ENCODE measurements at regions not wholly inside any gene's neighbourhood (a gene's known extent, or its start where the extent isn't known, plus 50 kb on each side); places are given as distances from the start of the nearest gene placed in this dataset.

- no peak overlapping the region for H3K9ac ChIP-seq (ENCODE audit: low read depth, low read length)
- H3K4me3 ChIP-seq (ENCODE audit: low read length) = no peak overlapping the region
- H3K36me3 ChIP-seq (ENCODE audit: insufficient read depth, low read length) = no peaks in the 10 kb centered on the region
- no peak overlapping the region for H3K4me2 ChIP-seq (ENCODE audit: low read length)
- H3K4me1 ChIP-seq (ENCODE audit: control insufficient read depth, insufficient read depth, low read length) = no peaks in the 10 kb centered on the region
- H3K9me3 ChIP-seq (replicated peaks; ENCODE audit: low read length) = no peaks in the 10 kb centered on the region
- H3K27me3 ChIP-seq (ENCODE audit: control insufficient read depth, insufficient read depth, low read length) = no peaks in the 10 kb centered on the region
Observed at GRCh38 chr21:27314131-27314530, 347.2 kb upstream of the ADAMTS5 start.

GRCh38 chr21:27306791-27307775 is 340.2 kb upstream of the ADAMTS5 start:
- no peaks in the 10 kb centered on the region for H3K9me3 ChIP-seq (replicated peaks; ENCODE audit: low read length)
- H3K4me2 ChIP-seq (ENCODE audit: low read length) = no peak overlapping the region
- H3K4me1 ChIP-seq (ENCODE audit: control insufficient read depth, insufficient read depth, low read length) = no peaks in the 10 kb centered on the region
- H3K27me3 ChIP-seq (ENCODE audit: control insufficient read depth, insufficient read depth, low read length) = no peaks in the 10 kb centered on the region
- H3K36me3 ChIP-seq (ENCODE audit: insufficient read depth, low read length) = no peaks in the 10 kb centered on the region
- no peak overlapping the region for H3K9ac ChIP-seq (ENCODE audit: low read depth, low read length)
- H3K4me3 ChIP-seq (ENCODE audit: low read length) = no peak overlapping the region

DNA sequence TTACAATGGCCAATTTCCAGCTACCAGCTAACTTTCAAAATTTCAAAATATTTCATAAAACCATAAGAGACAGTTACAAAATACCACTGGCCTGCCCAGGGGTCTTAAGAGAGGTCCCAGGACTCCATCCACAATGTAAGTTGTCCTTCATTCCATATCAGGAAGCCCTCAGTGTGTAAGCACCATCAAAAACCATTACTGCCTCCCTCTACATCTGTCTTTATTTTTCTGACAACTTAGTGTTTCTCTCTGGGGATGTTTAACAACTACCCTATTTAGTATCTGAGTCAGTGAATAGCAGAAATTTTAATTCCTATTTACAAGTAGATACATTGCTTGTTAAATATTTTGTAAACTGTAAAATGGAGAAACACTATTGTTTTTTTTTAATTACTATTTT is 339.3 kb upstream of the ADAMTS5 start:
- no peaks in the 10 kb centered on the region for H3K9me3 ChIP-seq (replicated peaks; ENCODE audit: low read length)
- H3K27me3 ChIP-seq (ENCODE audit: control insufficient read depth, insufficient read depth, low read length) = no peaks in the 10 kb centered on the region
- H3K4me2 ChIP-seq (ENCODE audit: low read length) = no peak overlapping the region
- no peaks in the 10 kb centered on the region for H3K4me1 ChIP-seq (ENCODE audit: control insufficient read depth, insufficient read depth, low read length)
- H3K36me3 ChIP-seq (ENCODE audit: insufficient read depth, low read length) = no peaks in the 10 kb centered on the region
- no peak overlapping the region for H3K9ac ChIP-seq (ENCODE audit: low read depth, low read length)
- H3K4me3 ChIP-seq (ENCODE audit: low read length) = no peak overlapping the region

DNA sequence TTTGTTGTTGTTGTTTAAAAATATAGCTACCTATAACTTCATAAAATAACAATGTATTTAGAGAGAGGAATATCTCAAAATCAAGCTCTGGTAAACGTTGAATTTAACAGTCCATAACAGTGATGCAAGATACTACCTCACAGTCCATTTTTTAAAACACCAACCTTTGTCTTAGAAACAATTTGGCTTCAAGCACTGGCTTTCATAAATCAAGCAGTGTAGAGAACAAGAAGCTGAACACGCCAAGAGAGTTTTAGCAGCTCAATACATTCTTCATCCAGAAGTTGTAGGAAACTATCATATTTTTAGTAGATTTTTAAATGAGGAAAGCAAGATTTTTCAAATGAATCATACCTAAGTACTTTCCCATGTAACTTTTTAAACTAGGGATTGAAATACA is 334.3 kb upstream of the ADAMTS5 start:
- H3K9ac ChIP-seq (ENCODE audit: low read depth, low read length) = no peak overlapping the region
- H3K27me3 ChIP-seq (ENCODE audit: control insufficient read depth, insufficient read depth, low read length) = no peaks in the 10 kb centered on the region
- H3K4me1 ChIP-seq (ENCODE audit: control insufficient read depth, insufficient read depth, low read length) = no peaks in the 10 kb centered on the region
- no peaks in the 10 kb centered on the region for H3K9me3 ChIP-seq (replicated peaks; ENCODE audit: low read length)
- H3K4me2 ChIP-seq (ENCODE audit: low read length) = no peak overlapping the region
- no peak overlapping the region for H3K4me3 ChIP-seq (ENCODE audit: low read length)
- no peaks in the 10 kb centered on the region for H3K36me3 ChIP-seq (ENCODE audit: insufficient read depth, low read length)

DNA sequence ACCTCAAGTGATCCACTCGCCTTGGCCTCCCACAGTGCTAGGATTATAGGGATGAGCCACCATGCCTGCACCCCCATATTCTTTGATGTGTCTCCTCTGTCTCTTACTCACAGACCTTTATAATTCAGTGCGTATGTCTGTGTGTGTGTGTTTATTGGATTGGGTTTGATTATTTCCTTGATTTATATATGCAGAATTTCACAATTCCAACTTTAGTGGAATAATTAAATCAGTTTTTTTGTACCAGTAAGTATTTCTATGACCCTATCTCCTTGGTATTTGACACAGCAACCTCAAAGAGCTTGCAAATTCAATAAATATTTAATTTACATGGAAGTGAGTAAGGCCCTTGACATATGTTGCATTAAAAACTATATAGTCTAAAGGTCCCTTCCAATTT is 333.9 kb upstream of the ADAMTS5 start:
- H3K9ac ChIP-seq (ENCODE audit: low read depth, low read length) = no peak overlapping the region
- no peaks in the 10 kb centered on the region for H3K36me3 ChIP-seq (ENCODE audit: insufficient read depth, low read length)
- no peaks in the 10 kb centered on the region for H3K4me1 ChIP-seq (ENCODE audit: control insufficient read depth, insufficient read depth, low read length)
- no peak overlapping the region for H3K4me2 ChIP-seq (ENCODE audit: low read length)
- no peaks in the 10 kb centered on the region for H3K27me3 ChIP-seq (ENCODE audit: control insufficient read depth, insufficient read depth, low read length)
- no peak overlapping the region for H3K4me3 ChIP-seq (ENCODE audit: low read length)
- no peaks in the 10 kb centered on the region for H3K9me3 ChIP-seq (replicated peaks; ENCODE audit: low read length)

DNA sequence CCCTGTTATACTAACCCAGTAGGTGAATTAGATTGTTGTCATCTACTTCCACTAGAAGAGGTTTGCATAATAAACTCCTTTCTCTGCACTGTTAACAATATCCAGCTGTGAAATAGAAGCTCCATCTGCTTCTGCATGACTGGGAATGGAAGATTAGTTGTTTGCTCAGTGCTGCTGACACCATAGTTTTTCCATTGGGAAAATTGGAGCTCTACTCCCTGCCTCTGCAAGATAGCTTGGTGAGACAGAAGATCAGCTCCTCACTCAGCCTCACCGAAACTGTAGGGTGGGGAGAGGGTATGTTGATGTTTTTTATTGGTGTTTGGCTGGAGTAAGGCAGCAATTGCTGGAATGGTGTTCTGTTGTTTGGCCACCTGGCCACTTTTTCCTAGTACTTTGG is 331.6 kb upstream of the ADAMTS5 start:
- no peaks in the 10 kb centered on the region for H3K4me1 ChIP-seq (ENCODE audit: control insufficient read depth, insufficient read depth, low read length)
- H3K4me2 ChIP-seq (ENCODE audit: low read length) = no peak overlapping the region
- no peaks in the 10 kb centered on the region for H3K27me3 ChIP-seq (ENCODE audit: control insufficient read depth, insufficient read depth, low read length)
- H3K9ac ChIP-seq (ENCODE audit: low read depth, low read length) = no peak overlapping the region
- H3K36me3 ChIP-seq (ENCODE audit: insufficient read depth, low read length) = no peaks in the 10 kb centered on the region
- H3K4me3 ChIP-seq (ENCODE audit: low read length) = no peak overlapping the region
- H3K9me3 ChIP-seq (replicated peaks; ENCODE audit: low read length) = no peaks in the 10 kb centered on the region

GRCh38 chr21:27293239-27293638 is 326.4 kb upstream of the ADAMTS5 start:
- peaks cover 15% of the 10 kb centered on the region for H3K4me1 ChIP-seq (ENCODE audit: control insufficient read depth, insufficient read depth, low read length)
- H3K9ac ChIP-seq (ENCODE audit: low read depth, low read length) = no peak overlapping the region
- H3K9me3 ChIP-seq (replicated peaks; ENCODE audit: low read length) = no peaks in the 10 kb centered on the region
- no peak overlapping the region for H3K4me3 ChIP-seq (ENCODE audit: low read length)
- H3K27me3 ChIP-seq (ENCODE audit: control insufficient read depth, insufficient read depth, low read length) = no peaks in the 10 kb centered on the region
- H3K36me3 ChIP-seq (ENCODE audit: insufficient read depth, low read length) = no peaks in the 10 kb centered on the region
- no peak overlapping the region for H3K4me2 ChIP-seq (ENCODE audit: low read length)

DNA sequence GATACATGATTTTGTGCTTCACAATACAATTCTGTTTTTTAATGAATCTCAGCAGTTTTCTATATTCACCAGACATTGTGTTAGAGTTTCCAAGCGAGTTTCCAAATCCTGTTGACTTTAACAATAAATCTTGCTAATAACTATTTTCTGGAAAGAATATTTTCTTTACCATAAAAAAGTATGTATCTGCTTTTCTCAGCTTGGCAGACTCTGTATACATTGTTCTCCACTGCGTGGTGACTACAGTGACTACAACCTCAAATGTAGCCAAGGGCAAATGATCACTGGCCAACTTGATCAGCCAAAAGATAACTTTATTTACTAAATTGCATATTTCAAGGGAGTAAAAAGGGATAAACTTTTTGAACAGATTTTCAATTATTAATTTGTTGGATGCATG is 325.9 kb upstream of the ADAMTS5 start:
- Histone ChIP-seq H3K4me3 (ENCODE audit: low read length) (no peak overlapping the region), H3K4me2 (ENCODE audit: low read length) (no peak overlapping the region)

DNA sequence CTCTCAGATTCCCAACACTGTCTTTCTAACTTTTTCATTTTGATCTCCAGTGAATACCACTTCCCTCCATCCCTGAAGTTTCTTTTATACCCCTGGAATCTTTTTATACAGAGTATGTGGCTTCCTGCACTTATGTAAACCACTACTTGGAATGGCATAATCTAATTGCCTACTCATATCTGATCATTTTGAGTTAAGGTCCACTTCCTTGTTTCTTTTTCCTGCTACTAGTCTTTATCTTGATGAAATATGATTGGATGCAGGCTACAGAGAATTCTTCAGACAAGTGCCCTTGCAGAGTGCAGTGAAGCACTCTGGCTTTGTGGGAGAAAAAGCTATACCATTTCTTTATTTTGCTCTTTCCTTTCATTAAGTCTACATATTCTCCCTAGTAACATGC is 325.3 kb upstream of the ADAMTS5 start:
- H3K27me3 ChIP-seq (ENCODE audit: control insufficient read depth, insufficient read depth, low read length) = no peaks in the 10 kb centered on the region
- no peaks in the 10 kb centered on the region for H3K9me3 ChIP-seq (replicated peaks; ENCODE audit: low read length)
- H3K36me3 ChIP-seq (ENCODE audit: insufficient read depth, low read length) = no peaks in the 10 kb centered on the region
- H3K4me2 ChIP-seq (ENCODE audit: low read length) = no peak overlapping the region
- H3K9ac ChIP-seq (ENCODE audit: low read depth, low read length) = no peak overlapping the region
- H3K4me3 ChIP-seq (ENCODE audit: low read length) = no peak overlapping the region
- peaks cover 15% of the 10 kb centered on the region for H3K4me1 ChIP-seq (ENCODE audit: control insufficient read depth, insufficient read depth, low read length)

More for the DNA sequence above, 325.9 kb upstream of the ADAMTS5 start:
- no peaks in the 10 kb centered on the region for H3K36me3 ChIP-seq (ENCODE audit: insufficient read depth, low read length)
- no peak overlapping the region for H3K9ac ChIP-seq (ENCODE audit: low read depth, low read length)
- H3K27me3 ChIP-seq (ENCODE audit: control insufficient read depth, insufficient read depth, low read length) = no peaks in the 10 kb centered on the region
- no peaks in the 10 kb centered on the region for H3K9me3 ChIP-seq (replicated peaks; ENCODE audit: low read length)
- peaks cover 15% of the 10 kb centered on the region for H3K4me1 ChIP-seq (ENCODE audit: control insufficient read depth, insufficient read depth, low read length)

DNA sequence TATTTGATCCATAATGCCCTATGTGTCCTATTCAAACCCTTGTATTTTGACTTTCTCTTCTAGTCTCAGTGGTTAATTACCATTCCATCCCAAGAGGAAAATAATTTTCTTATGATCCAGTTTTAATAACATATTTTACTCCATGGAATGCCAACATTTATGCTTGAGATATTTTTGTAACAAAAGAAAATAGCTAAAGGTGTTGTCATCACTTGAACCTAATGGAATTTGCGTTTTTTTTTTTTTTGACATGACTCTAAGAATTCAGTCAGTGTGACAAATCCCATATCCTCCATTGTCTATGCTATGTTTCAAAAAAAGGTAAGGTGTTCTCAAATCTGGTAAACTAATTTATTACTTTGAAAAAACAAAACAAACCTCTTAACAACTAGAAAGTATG is 324.1 kb upstream of the ADAMTS5 start:
- H3K4me2 ChIP-seq (ENCODE audit: low read length) = no peak overlapping the region
- no peaks in the 10 kb centered on the region for H3K27me3 ChIP-seq (ENCODE audit: control insufficient read depth, insufficient read depth, low read length)
- no peaks in the 10 kb centered on the region for H3K36me3 ChIP-seq (ENCODE audit: insufficient read depth, low read length)
- H3K4me1 ChIP-seq (ENCODE audit: control insufficient read depth, insufficient read depth, low read length) = peaks cover 15% of the 10 kb centered on the region
- H3K9ac ChIP-seq (ENCODE audit: low read depth, low read length) = no peak overlapping the region
- no peak overlapping the region for H3K4me3 ChIP-seq (ENCODE audit: low read length)
- H3K9me3 ChIP-seq (replicated peaks; ENCODE audit: low read length) = no peaks in the 10 kb centered on the region

DNA sequence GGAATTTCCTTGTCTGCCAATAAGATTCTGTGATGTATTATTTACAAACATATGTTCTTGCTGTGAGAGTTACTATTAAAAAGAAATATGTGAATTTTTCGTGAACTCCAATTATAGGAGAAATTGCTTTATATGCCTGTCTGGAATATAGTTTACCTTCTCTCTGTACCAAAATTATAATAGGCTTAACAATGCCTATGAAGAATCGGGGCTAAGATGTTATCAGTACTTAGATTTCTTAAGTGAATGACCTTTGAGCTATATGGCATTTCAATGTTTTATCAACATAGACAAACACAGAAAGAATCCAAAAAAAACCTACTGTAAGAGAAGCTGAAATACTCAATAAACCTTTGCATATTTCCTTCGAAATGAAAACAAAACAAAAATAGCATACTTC is 323.1 kb upstream of the ADAMTS5 start:
- Histone ChIP-seq H3K4me2 (ENCODE audit: low read length) (peak overlapping the region; percentile 6), H3K4me3 (ENCODE audit: low read length) (no peak overlapping the region), H3K9ac (ENCODE audit: low read depth, low read length) (peak overlapping the region; percentile 8), H3K9me3 (replicated peaks; ENCODE audit: low read length) (no peaks in the 10 kb centered on the region), H3K4me1 (ENCODE audit: control insufficient read depth, insufficient read depth, low read length) (peaks cover 15% of the 10 kb centered on the region), H3K27me3 (ENCODE audit: control insufficient read depth, insufficient read depth, low read length) (no peaks in the 10 kb centered on the region), H3K36me3 (ENCODE audit: insufficient read depth, low read length) (no peaks in the 10 kb centered on the region)

- no peaks in the 10 kb centered on the region for H3K36me3 ChIP-seq (ENCODE audit: insufficient read depth, low read length)
- no peak overlapping the region for H3K9ac ChIP-seq (ENCODE audit: low read depth, low read length)
- no peak overlapping the region for H3K4me3 ChIP-seq (ENCODE audit: low read length)
- H3K4me1 ChIP-seq (ENCODE audit: control insufficient read depth, insufficient read depth, low read length) = peaks cover 15% of the 10 kb centered on the region
- no peak overlapping the region for H3K4me2 ChIP-seq (ENCODE audit: low read length)
- no peaks in the 10 kb centered on the region for H3K27me3 ChIP-seq (ENCODE audit: control insufficient read depth, insufficient read depth, low read length)
- no peaks in the 10 kb centered on the region for H3K9me3 ChIP-seq (replicated peaks; ENCODE audit: low read length)
Observed at GRCh38 chr21:27286760-27287159, 319.9 kb upstream of the ADAMTS5 start.

Measured in skeletal muscle satellite cell (primary cell).